ENCODE measurements at regions not wholly inside any gene's neighbourhood (a gene's known extent, or its start where the extent isn't known, plus 50 kb on each side); places are given as distances from the start of the nearest gene placed in this dataset.

DNA sequence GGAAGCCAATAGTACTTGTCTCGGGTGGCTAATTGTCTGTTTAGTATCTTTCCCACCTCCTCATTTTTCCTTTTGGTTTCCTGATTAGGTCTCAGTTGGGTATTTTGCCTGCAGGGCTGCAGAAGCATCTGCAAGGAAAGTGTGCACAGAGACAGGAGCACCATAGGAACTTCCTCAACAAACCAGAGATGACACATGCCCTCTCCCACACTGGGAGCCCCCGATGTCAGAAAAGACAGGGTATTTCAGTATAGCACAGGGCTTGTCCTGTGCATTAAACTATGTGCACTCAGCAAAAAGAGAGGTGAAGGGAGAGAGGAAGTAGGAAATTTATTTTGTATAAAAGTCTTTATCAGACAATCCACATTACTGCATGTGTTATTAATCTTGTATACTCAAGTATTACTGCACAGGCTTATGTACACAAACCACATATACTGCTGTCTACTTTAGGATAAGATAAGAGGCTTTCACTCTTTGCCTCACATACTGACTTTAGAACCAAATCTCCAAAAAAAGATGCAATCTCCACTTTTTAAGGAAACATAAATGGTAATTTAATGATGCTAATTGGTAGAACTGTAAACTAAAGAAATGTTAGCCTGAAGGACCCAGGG is 501.0 kb downstream of the FOXO1 start:
- no peak overlapping the region for H3K4me3 ChIP-seq (ENCODE audit: insufficient read depth, low read depth, low read length)
- Mint-ChIP-seq H3K36me3 (ENCODE audit: low read depth, unreplicated experiment) (no peaks in the 10 kb centered on the region), H3K4me1 (ENCODE audit: low read depth, unreplicated experiment) (peaks cover 22% of the 10 kb centered on the region), H3K4me3 (ENCODE audit: unreplicated experiment) (no peak overlapping the region), H3K27ac (ENCODE audit: unreplicated experiment) (no peak overlapping the region), H3K27me3 (ENCODE audit: low read depth, unreplicated experiment) (no peaks in the 10 kb centered on the region), H3K9me3 (ENCODE audit: unreplicated experiment) (no peaks in the 10 kb centered on the region)
- H3K9me3 ChIP-seq (ENCODE audit: insufficient read depth, low read depth, low read length), result no peaks in the 10 kb centered on the region
- no peak overlapping the region for H2AFZ ChIP-seq (ENCODE audit: low read depth, low read length)
- H3K9ac ChIP-seq (ENCODE audit: low read length), result no peak overlapping the region
- peaks cover 4% of the 10 kb centered on the region for H3K4me1 ChIP-seq (ENCODE audit: insufficient read depth, low read length)
- H3K27ac ChIP-seq (ENCODE audit: low read depth, low read length), result no peak overlapping the region
- H3K79me2 ChIP-seq (ENCODE audit: insufficient read depth, low read length), result no peaks in the 10 kb centered on the region
- no peak for FAIRE-seq
- DNase-seq (ENCODE audit: low read depth), result peak; percentile 17
- H3K27me3 ChIP-seq (ENCODE audit: insufficient read depth, low read length), result no peaks in the 10 kb centered on the region
- no peak overlapping the region for H3K4me2 ChIP-seq (ENCODE audit: low read length)
- H3K36me3 ChIP-seq (ENCODE audit: insufficient read depth, low read length), result no peaks in the 10 kb centered on the region
- no peaks in the 10 kb centered on the region for H4K20me1 ChIP-seq (ENCODE audit: insufficient read depth, low read length)
- no peak for TF ChIP-seq EZH2 (IDR thresholded peaks at IDR 0.05; ENCODE audit: insufficient read depth, low read length)
- TF ChIP-seq, protein P1, sequence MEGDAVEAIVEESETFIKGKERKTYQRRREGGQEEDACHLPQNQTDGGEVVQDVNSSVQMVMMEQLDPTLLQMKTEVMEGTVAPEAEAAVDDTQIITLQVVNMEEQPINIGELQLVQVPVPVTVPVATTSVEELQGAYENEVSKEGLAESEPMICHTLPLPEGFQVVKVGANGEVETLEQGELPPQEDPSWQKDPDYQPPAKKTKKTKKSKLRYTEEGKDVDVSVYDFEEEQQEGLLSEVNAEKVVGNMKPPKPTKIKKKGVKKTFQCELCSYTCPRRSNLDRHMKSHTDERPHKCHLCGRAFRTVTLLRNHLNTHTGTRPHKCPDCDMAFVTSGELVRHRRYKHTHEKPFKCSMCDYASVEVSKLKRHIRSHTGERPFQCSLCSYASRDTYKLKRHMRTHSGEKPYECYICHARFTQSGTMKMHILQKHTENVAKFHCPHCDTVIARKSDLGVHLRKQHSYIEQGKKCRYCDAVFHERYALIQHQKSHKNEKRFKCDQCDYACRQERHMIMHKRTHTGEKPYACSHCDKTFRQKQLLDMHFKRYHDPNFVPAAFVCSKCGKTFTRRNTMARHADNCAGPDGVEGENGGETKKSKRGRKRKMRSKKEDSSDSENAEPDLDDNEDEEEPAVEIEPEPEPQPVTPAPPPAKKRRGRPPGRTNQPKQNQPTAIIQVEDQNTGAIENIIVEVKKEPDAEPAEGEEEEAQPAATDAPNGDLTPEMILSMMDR (IDR thresholded peaks at IDR 0.05; ENCODE audit: insufficient read depth, low read depth, low read length), result no peak

DNA sequence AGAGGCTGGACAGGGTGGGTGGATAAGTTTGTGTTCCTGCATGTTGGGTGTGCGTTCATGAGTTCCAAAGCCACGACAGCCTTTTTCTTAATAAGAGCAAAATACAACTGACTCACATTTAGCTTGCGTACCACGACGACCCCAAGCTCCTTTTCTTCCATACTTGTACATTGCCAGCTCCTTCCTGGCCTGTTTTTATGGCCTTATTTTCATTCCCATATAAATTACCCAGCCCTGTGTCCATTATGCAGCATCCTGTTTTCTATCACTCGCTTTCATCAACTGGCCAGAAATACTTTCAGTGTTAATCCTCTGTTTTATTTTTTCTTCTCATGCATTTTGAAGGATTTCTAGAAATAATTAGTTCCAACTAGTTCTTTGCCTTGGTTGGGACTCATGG is 499.1 kb downstream of the FOXO1 start:
- DNase-seq (ENCODE audit: low read depth) (no peak), FAIRE-seq (no peak)
- TF ChIP-seq EZH2 (IDR thresholded peaks at IDR 0.05; ENCODE audit: insufficient read depth, low read length), result no peak
- TF ChIP-seq, protein P1 (IDR thresholded peaks at IDR 0.05; ENCODE audit: insufficient read depth, low read depth, low read length), result no peak
- Histone ChIP-seq H3K9me3 (ENCODE audit: insufficient read depth, low read depth, low read length) (no peaks in the 10 kb centered on the region), H4K20me1 (ENCODE audit: insufficient read depth, low read length) (no peaks in the 10 kb centered on the region), H3K4me3 (ENCODE audit: insufficient read depth, low read depth, low read length) (no peak overlapping the region), H3K4me1 (ENCODE audit: insufficient read depth, low read length) (peaks cover 4% of the 10 kb centered on the region), H3K79me2 (ENCODE audit: insufficient read depth, low read length) (no peaks in the 10 kb centered on the region), H3K27me3 (ENCODE audit: insufficient read depth, low read length) (peaks cover 2% of the 10 kb centered on the region), H2AFZ (ENCODE audit: low read depth, low read length) (no peak overlapping the region), H3K36me3 (ENCODE audit: insufficient read depth, low read length) (no peaks in the 10 kb centered on the region), H3K27ac (ENCODE audit: low read depth, low read length) (no peak overlapping the region), H3K4me2 (ENCODE audit: low read length) (no peak overlapping the region), H3K9ac (ENCODE audit: low read length) (no peak overlapping the region)
- Mint-ChIP-seq H3K36me3 (ENCODE audit: low read depth, unreplicated experiment) (no peaks in the 10 kb centered on the region), H3K9me3 (ENCODE audit: unreplicated experiment) (no peaks in the 10 kb centered on the region), H3K27ac (ENCODE audit: unreplicated experiment) (no peak overlapping the region), H3K4me3 (ENCODE audit: unreplicated experiment) (no peak overlapping the region), H3K4me1 (ENCODE audit: low read depth, unreplicated experiment) (peaks cover 22% of the 10 kb centered on the region), H3K27me3 (ENCODE audit: low read depth, unreplicated experiment) (no peaks in the 10 kb centered on the region)

DNA sequence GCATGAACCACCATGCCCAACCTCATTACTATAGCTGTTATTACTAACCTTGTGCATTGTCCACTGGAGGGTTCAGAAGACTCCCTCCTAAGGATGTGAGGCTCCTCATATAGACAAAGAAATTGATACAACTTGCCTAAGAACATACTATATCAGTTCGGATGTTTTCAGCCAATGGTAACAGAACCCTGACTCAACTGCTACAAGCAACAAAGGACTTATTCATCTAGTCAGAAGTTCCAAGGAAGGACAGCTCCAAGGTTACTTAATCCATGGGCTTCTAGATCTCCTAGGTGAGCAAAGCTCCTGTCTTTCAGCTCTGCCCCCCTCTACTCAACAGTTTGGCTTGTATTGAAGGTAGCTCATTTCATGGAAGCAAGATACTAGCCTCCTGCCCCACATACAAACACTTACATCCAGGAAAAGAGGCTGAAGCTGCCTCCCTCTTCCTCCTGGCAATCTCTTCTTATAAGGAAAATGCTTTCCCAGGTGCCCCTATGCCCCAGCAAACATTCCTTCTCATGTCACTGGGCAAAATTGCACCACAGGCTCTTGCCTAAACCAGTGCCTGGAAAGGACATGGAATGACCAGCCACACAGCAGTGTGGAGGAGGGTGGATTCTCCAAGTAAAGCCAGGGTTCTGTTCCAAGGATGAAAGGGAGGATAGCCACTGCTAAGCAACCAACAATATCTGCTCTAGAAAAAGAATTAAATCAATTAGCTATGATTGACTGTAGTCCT is 497.8 kb downstream of the FOXO1 start:
- Mint-ChIP-seq H3K9me3 (ENCODE audit: unreplicated experiment) (no peaks in the 10 kb centered on the region), H3K27me3 (ENCODE audit: low read depth, unreplicated experiment) (peaks cover 4% of the 10 kb centered on the region), H3K36me3 (ENCODE audit: low read depth, unreplicated experiment) (no peaks in the 10 kb centered on the region), H3K27ac (ENCODE audit: unreplicated experiment) (no peak overlapping the region), H3K4me1 (ENCODE audit: low read depth, unreplicated experiment) (peaks cover 18% of the 10 kb centered on the region), H3K4me3 (ENCODE audit: unreplicated experiment) (no peak overlapping the region)
- peaks cover 4% of the 10 kb centered on the region for H3K4me1 ChIP-seq (ENCODE audit: insufficient read depth, low read length)
- H3K79me2 ChIP-seq (ENCODE audit: insufficient read depth, low read length), result no peaks in the 10 kb centered on the region
- FAIRE-seq, result no peak
- DNase-seq (ENCODE audit: low read depth), result no peak
- H3K27me3 ChIP-seq (ENCODE audit: insufficient read depth, low read length), result peaks cover 8% of the 10 kb centered on the region
- no peak for TF ChIP-seq EZH2 (IDR thresholded peaks at IDR 0.05; ENCODE audit: insufficient read depth, low read length)
- TF ChIP-seq, protein P1 (IDR thresholded peaks at IDR 0.05; ENCODE audit: insufficient read depth, low read depth, low read length), result no peak
- no peaks in the 10 kb centered on the region for H3K9me3 ChIP-seq (ENCODE audit: insufficient read depth, low read depth, low read length)
- no peak overlapping the region for H2AFZ ChIP-seq (ENCODE audit: low read depth, low read length)
- H3K4me3 ChIP-seq (ENCODE audit: insufficient read depth, low read depth, low read length), result no peak overlapping the region
- H3K27ac ChIP-seq (ENCODE audit: low read depth, low read length), result no peak overlapping the region
- H3K9ac ChIP-seq (ENCODE audit: low read length), result no peak overlapping the region
- H3K4me2 ChIP-seq (ENCODE audit: low read length), result no peak overlapping the region
- no peaks in the 10 kb centered on the region for H4K20me1 ChIP-seq (ENCODE audit: insufficient read depth, low read length)
- no peaks in the 10 kb centered on the region for H3K36me3 ChIP-seq (ENCODE audit: insufficient read depth, low read length)

Data from astrocyte (in vitro differentiated cells and primary cell).